HepG2 (cell line): ENCODE measurements at regions not wholly inside any gene's neighbourhood (a gene's known extent, or its start where the extent isn't known, plus 50 kb on each side); places are given as distances from the start of the nearest gene placed in this dataset.

Source experiments
- CEBPB ChIP-seq: IDR thresholded peaks from 2 replicates; pipeline ENCODE4 v1.6.1; 2011; ENCODE audit warnings: low read depth, low read length, improper control_type of control experiment, borderline replicate concordance
- FOXA1 ChIP-seq, 2 experiments: fragments of 450-650 bp in 1 of 2; sonication (generic) in 1 of 2; formaldehyde crosslinking in 1 of 2; IDR thresholded peaks; 2 replicates each; pipeline versions ENCODE4 v1.4.0 to v1.6.1; 2016 to 2020; ENCODE audit warnings: missing genetic modification reagents in 1 of 2
- HCFC1 ChIP-seq: fragments of 150-350 bp; IDR thresholded peaks from 2 replicates; pipeline ENCODE4 v1.6.1; 2014; ENCODE audit warnings: low read depth, low read length
- NCOA1 ChIP-seq: sonication (generic); formaldehyde crosslinking; IDR thresholded peaks from 2 replicates; pipeline ENCODE4 v1.9.0; 2021; ENCODE audit warnings: missing genetic modification reagents
- NCOR1 ChIP-seq: fragments of 200-600 bp; sonication (generic); IDR thresholded peaks from 2 replicates; pipeline ENCODE4 v1.7.0; 2017; ENCODE audit warnings: antibody characterized with exemption, low read length, borderline replicate concordance
- POLR2AphosphoS5 ChIP-seq: IDR thresholded peaks from 2 replicates; pipeline ENCODE4 v1.6.1; 2012; ENCODE audit warnings: low read depth, low read length
- SUZ12 ChIP-seq: fragments of 150-350 bp; IDR thresholded peaks from 2 replicates; pipeline ENCODE4 v1.6.1; 2014; ENCODE audit warnings: low read depth, low read length
- ZFP62 ChIP-seq: sonication (generic); formaldehyde crosslinking; IDR thresholded peaks from 2 replicates; pipeline ENCODE4 v1.4.0; 2020; ENCODE audit warnings: missing genetic modification reagents
- ZNF562 ChIP-seq: sonication (generic); formaldehyde crosslinking; IDR thresholded peaks from 2 replicates; pipeline ENCODE4 v1.8.0; 2022; ENCODE audit warnings: missing genetic modification reagents, borderline replicate concordance
- ZNF572 ChIP-seq: sonication (generic); formaldehyde crosslinking; IDR thresholded peaks from 2 replicates; pipeline ENCODE4 v1.5.1; 2020; ENCODE audit warnings: mild to moderate bottlenecking, missing genetic modification reagents
- ZNF747 ChIP-seq: sonication (generic); formaldehyde crosslinking; IDR thresholded peaks from 2 replicates; pipeline ENCODE4 v1.8.1; 2023; ENCODE audit warnings: missing genetic modification reagents, mild to moderate bottlenecking, borderline replicate concordance
- TF ChIP-seq, protein P1 (sequence below): sonication (generic); formaldehyde crosslinking; IDR thresholded peaks from 2 replicates; pipeline ENCODE4 v1.5.0; 2020; ENCODE audit warnings: mild to moderate bottlenecking, missing genetic modification reagents, moderate library complexity

GRCh38 chr10:35927341-35927740 is 285.2 kb upstream of the FZD8 start:
- no peak for TF ChIP-seq ZNF747 (CRISPR knock-in tag)
- TF ChIP-seq POLR2AphosphoS5 = no peak
- TF ChIP-seq CEBPB = no peak
- TF ChIP-seq FOXA1 (IDR thresholded peaks at IDR 0.05) = no peak
- TF ChIP-seq FOXA1 (CRISPR knock-in tag; IDR thresholded peaks at IDR 0.05) = no peak
- TF ChIP-seq SUZ12 = no peak
- no peak for TF ChIP-seq HCFC1
- TF ChIP-seq NCOR1 = no peak
- TF ChIP-seq ZNF572 (CRISPR knock-in tag) = no peak
- TF ChIP-seq, protein P1, sequence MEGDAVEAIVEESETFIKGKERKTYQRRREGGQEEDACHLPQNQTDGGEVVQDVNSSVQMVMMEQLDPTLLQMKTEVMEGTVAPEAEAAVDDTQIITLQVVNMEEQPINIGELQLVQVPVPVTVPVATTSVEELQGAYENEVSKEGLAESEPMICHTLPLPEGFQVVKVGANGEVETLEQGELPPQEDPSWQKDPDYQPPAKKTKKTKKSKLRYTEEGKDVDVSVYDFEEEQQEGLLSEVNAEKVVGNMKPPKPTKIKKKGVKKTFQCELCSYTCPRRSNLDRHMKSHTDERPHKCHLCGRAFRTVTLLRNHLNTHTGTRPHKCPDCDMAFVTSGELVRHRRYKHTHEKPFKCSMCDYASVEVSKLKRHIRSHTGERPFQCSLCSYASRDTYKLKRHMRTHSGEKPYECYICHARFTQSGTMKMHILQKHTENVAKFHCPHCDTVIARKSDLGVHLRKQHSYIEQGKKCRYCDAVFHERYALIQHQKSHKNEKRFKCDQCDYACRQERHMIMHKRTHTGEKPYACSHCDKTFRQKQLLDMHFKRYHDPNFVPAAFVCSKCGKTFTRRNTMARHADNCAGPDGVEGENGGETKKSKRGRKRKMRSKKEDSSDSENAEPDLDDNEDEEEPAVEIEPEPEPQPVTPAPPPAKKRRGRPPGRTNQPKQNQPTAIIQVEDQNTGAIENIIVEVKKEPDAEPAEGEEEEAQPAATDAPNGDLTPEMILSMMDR (CRISPR knock-in tag) = no peak
- no peak for TF ChIP-seq ZFP62
- TF ChIP-seq NCOA1 = no peak
- no peak for TF ChIP-seq ZNF562
